HG03097 (cell line): ENCODE measurements at regions not wholly inside any gene's neighbourhood (a gene's known extent, or its start where the extent isn't known, plus 50 kb on each side); places are given as distances from the start of the nearest gene placed in this dataset.

ENCODE experiments used
- ATAC-seq: cut with Tn5 transposase; IDR thresholded peaks from one replicate; pipeline ENCODE4 v1.9.1; 2021; ENCODE audit not compliant: unreplicated experiment, low FRiP score

DNA sequence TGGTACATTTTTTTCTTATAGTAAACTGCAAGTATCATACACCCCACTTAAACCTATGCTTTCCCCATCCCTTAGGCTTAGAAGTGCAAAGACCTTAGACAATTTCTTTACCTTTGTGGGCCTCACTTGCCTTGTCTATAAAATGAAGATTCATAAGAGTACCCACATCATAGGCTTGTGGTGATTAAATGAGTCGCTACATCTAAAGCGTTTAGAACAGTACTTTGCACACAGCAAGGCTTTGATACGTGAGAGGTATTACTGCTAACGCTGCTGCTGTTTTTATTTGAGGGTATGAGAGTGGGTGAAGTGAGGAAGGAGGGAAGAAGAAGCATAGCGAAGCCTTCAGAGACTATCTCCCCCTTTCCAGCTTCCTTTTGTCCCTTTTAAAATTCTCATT lies 87.8 kb upstream of the RPS6KA3 start:
- no peak for ATAC-seq

DNA sequence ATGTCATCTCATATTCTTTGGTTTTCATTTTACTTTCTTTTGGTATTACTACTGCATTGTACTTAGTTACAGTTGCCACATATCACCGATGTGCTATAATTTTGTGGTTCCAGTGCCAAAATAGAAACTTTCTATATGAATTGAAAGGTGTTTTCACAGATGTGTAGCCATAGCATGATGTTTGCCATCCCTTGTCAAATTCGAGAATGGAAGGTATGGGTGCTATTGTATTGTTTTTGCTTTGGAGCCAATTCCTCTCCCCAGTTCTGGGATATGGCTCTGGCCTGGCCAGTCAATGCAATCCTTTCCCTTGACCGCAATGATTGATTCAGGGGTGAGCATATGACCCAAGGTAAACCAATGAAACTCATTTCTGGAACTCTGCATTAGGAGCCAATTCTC lies 86.2 kb upstream of the RPS6KA3 start:
- ATAC-seq, result no peak

DNA sequence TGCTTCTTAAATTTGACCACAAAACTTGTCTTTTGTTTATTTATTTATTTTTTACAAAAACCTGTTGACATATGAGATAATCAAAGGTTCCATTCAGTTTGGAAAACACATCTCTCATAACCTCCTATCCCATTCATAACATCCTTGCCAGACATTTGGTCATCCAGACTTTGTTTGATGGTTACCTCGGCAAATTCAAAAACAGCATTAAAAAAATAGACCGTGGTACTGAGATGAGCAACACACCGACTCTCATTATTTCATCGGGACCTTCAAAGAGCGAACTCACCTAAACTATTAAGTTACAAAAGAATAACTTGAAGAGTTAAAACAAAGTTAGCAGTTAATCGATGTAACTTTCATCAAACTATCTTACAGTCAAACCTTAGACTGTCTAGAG lies 85.8 kb upstream of the RPS6KA3 start:
- no peak for ATAC-seq

DNA sequence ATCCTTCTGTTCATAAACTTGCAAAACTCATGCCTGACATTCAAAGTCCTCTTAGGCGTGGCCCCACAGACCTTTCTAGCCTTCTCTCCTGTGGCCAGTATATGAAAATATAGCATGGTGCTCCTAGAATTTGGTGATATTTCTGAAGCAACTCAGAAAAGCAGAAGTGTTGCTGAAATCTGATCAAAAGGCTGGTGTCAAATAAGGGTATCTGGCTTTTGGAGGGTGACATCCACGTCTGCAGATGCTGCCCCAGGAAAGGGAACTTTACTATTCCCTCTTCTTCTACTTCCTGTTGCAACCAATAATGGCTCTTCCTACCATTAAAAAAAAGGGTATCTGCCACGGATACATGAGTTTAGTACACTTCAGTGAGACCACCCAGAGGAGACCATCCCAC lies 83.9 kb upstream of the RPS6KA3 start:
- ATAC-seq, result no peak

GRCh38 chrX:20348139-20348538 lies 81.4 kb upstream of the RPS6KA3 start:
- ATAC-seq, result no peak

DNA sequence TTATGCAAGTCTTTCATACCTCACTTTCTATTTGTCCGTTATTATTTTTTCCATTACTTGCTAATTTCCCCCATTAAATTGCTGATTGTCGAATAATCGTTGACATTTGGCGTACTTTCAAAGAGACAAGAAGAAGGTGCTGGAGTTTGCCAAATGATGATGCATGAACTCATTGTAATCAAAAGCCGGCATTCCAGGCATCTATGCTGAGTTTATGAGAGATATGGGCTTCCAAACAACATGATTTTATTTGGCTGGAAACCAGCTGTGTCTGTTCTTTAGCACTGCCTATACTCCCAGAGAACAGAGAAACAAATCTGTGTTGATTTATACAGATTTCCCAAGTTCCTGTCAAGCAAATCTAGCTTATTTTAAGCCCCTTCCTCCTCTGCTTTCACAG lies 80.8 kb upstream of the RPS6KA3 start:
- no peak for ATAC-seq

DNA sequence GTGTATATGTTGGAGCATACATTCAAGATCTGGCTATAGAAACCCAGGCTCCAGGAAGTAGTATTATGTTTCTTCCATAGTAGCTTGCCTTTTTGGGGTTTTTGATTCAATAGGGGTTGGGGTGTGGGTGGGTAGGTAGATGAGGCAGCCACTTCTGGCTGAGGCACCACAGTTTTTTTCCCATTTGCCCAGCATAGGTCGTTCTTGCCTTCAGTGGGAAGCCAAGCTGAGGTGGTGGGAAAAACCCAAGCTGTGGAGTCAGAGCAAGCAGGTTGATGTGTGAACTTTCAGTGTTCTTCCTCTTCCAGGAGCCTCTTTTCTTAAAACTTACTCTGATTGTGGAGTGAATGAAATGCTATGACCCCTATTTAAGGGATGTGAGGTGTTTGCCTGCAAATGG lies 67.0 kb upstream of the RPS6KA3 start:
- no peak for ATAC-seq

DNA sequence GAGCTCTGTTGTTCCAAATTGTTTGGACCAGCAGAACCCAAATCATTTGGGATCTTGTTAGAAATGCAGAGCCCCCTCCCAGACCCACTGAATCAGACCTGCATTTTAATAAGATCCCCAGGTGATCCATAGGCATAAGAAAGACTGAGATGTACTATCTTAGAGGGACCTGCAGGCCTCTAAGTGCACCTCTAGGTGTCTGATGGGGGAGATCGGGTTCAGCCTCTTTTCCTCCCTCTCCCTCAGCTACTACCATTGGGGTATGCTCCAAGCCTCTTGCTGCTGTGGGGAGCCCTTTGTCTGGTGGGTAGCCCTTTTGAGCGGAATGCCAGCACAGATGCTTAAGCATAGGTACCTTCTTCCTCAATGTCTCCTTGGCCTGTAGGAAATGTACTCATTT lies 63.8 kb upstream of the RPS6KA3 start:
- ATAC-seq, result no peak

DNA sequence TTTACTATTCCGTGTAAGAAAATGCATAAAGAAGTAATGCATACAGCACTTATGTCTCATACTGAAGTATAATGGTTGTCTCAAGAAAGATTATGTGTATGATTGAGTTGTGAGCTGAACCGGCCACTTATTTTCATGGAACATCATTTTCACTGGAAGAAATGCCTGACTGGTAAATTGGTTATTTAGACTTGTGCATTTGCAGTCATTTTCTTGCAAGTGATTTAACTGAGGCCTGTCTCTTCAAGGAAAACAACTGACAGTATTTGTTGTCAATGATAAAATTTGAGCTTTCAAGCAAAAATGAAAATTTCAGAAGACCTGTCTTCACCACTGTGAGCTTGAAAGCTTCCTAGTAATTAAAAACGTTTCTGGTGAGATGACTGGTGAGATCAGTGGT lies 62.7 kb upstream of the RPS6KA3 start:
- no peak for ATAC-seq

DNA sequence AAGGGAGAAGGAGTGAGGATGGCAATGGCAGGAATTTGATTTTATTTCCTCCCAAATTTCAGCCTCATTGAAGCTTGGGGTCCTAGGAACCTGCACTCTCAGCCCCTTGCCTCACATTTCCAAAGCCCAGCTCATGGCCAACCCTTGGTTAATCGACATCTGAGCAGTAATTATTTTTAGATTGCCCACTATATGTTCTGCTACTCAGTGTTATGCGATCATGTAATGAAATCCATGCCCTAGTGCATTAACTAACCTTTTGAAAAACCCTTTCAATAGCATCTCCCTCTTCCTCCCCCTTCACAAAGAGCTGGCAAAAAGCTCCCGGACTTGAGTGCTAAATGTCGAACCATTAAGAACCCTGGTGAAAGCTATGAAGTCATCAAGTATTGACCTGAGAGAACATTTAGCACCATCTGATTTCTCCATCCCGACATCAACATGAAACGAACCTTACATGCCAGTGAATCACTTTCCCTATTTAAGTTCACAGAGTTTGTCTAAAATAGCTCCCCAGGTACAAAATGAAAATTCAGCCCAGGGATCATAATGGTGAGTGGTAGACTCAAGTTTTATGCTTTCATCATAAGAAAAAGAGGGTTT lies 59.2 kb upstream of the RPS6KA3 start:
- ATAC-seq, result no peak

GRCh38 chrX:20322887-20323286 lies 56.2 kb upstream of the RPS6KA3 start:
- ATAC-seq, result no peak

DNA sequence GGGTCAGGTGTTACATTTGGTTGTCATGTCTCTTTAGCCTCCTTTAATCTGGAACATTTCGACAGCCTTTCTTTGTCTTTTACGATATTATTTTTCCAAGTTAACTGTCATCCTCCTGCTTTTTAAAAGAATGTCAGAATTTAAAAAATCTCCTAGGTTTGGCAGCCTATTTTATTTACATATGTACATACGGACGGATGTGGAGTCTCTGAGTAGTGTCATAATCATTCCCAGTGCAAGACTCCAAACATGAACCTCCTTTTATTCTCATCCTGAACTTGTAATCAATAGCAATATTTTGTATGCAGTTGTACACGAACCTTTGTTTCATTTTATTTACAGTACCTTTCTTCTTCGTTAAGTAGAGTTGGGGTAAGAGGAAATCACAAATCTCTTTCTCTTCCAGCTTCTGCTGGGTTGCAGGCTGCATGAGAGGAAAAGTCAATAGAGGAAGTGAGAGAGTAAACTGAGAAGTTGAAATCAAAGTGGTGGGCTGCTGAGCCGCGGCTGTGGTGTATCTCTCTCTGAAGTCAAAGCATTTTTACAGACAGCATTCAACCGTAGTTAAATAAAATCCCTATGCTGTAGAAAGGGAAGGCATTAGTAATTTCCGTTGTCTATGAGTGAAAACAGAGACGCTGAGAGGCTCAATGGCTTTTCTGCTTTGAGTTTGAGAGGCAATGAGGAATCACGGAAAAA lies 53.9 kb upstream of the RPS6KA3 start:
- peak; percentile 84 for ATAC-seq

DNA sequence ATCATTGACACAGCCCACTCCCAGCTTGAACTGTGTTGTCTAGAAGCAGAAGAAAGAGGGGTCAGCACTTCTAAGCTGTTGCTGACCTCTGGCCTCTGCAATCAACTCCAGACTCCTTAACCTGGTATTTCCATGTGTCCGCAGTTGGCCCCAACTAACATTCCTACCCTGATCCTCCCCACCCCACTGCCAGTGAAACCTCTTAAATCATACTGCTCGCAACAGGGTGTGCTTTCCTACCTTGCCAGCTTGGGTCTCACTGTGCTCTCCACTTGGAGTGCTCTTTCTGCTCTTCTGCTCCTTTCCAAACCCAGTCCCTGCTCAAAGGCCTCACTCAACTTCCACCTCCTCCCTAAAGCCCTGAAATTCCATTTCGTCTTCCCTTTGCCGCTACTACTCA lies 52.3 kb upstream of the RPS6KA3 start:
- no peak for ATAC-seq

DNA sequence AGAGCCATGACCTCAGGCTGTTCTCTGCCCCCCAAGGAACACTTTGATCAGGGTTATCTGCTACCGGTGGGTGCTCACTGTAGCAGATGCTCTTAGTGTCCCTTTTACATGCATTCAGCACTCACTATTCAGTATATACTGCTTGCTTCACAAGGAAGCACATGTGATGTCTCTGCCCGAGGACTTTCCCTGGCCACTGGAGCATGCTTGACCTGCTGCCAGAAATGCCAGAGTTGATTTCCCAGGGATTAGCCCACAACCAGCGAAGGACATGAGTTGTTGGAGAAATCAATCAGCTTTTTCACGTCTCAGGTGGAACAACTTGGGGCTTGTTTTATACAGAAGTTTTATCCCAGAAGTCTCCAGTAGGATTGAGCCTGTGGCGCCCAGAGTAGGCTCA lies 51.2 kb upstream of the RPS6KA3 start:
- ATAC-seq, result no peak
